BLaER1 (cell line): ENCODE measurements at regions not wholly inside any gene's neighbourhood (a gene's known extent, or its start where the extent isn't known, plus 50 kb on each side); places are given as distances from the start of the nearest gene placed in this dataset.
A peak's percentile ranks its signal among the peaks of the same experiment; 100 is the strongest.

Source experiments
- H3K27ac ChIP-seq: shearing (Covaris generic); formaldehyde crosslinking; 2 replicates; pipeline ENCODE4 v1.8.1; 2022
- H3K27me3 ChIP-seq: shearing (Covaris generic); formaldehyde crosslinking; 2 replicates; pipeline ENCODE4 v1.8.1; 2022
- H3K36me3 ChIP-seq: shearing (Covaris generic); formaldehyde crosslinking; 2 replicates; pipeline ENCODE4 v1.8.1; 2022
- H3K4me1 ChIP-seq: shearing (Covaris generic); formaldehyde crosslinking; 2 replicates; pipeline ENCODE4 v1.8.1; 2022
- H3K4me2 ChIP-seq: shearing (Covaris generic); formaldehyde crosslinking; 2 replicates; pipeline ENCODE4 v1.8.1; 2022
- H3K4me3 ChIP-seq: shearing (Covaris generic); formaldehyde crosslinking; 2 replicates; pipeline ENCODE4 v1.8.1; 2022
- H3K9ac ChIP-seq: shearing (Covaris generic); formaldehyde crosslinking; 2 replicates; pipeline ENCODE4 v1.8.1; 2022
- H3K9me3 ChIP-seq: shearing (Covaris generic); formaldehyde crosslinking; 2 replicates; pipeline ENCODE4 v1.8.1; 2022
- H4K20me1 ChIP-seq: shearing (Covaris generic); formaldehyde crosslinking; 2 replicates; pipeline ENCODE4 v1.8.1; 2022
- Cebpa-rat ChIP-seq: shearing (Covaris generic); IDR thresholded peaks from 2 replicates; pipeline ENCODE4 v1.8.1; 2022

DNA sequence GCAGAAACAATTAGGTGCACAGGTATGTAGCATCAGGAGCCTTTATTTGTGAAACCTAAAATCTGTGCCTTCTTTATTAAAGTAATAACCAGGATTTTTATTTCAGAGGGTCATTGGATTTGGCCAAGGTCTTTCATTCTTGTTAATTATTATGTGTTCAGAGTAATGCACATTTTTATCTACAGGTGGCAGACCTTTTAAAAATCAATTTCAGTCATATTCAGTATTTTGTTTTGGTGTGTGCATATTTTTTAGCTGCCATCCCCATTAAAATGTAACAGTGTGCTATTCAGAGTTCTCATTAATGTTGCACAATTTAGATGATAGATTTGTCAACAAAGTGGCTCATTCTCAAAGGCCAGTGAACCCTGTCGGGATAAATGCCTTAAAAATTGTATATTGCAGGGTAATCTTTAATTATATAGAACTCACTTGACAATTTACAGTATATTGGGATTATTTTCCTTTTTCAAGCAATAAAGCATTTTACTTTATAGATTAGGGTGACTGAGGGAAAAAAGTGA lies 319.3 kb upstream of the SOX5 start:
- H3K9ac ChIP-seq, result no peak overlapping the region
- H3K27ac ChIP-seq, result no peak overlapping the region
- no peaks in the 10 kb centered on the region for H3K27me3 ChIP-seq
- no peaks in the 10 kb centered on the region for H3K36me3 ChIP-seq
- H3K9me3 ChIP-seq, result no peaks in the 10 kb centered on the region
- H4K20me1 ChIP-seq, result no peaks in the 10 kb centered on the region
- no peak overlapping the region for H3K4me2 ChIP-seq
- H3K4me3 ChIP-seq, result no peak overlapping the region
- TF ChIP-seq Cebpa-rat, result no peak
- no peaks in the 10 kb centered on the region for H3K4me1 ChIP-seq

GRCh38 chr12:24266982-24267381 lies 317.5 kb upstream of the SOX5 start:
- no peaks in the 10 kb centered on the region for H3K27me3 ChIP-seq
- H3K27ac ChIP-seq, result no peak overlapping the region
- H3K9me3 ChIP-seq, result no peaks in the 10 kb centered on the region
- H4K20me1 ChIP-seq, result no peaks in the 10 kb centered on the region
- H3K9ac ChIP-seq, result no peak overlapping the region
- H3K4me2 ChIP-seq, result no peak overlapping the region
- H3K36me3 ChIP-seq, result no peaks in the 10 kb centered on the region
- TF ChIP-seq Cebpa-rat, result no peak
- no peaks in the 10 kb centered on the region for H3K4me1 ChIP-seq
- no peak overlapping the region for H3K4me3 ChIP-seq

GRCh38 chr12:24256684-24257083 lies 307.2 kb upstream of the SOX5 start:
- H3K9me3 ChIP-seq, result no peaks in the 10 kb centered on the region
- H3K27ac ChIP-seq, result no peak overlapping the region
- no peaks in the 10 kb centered on the region for H3K27me3 ChIP-seq
- H4K20me1 ChIP-seq, result no peaks in the 10 kb centered on the region
- no peak for TF ChIP-seq Cebpa-rat
- H3K4me2 ChIP-seq, result no peak overlapping the region
- H3K9ac ChIP-seq, result no peak overlapping the region
- H3K4me3 ChIP-seq, result no peak overlapping the region
- H3K4me1 ChIP-seq, result no peaks in the 10 kb centered on the region
- H3K36me3 ChIP-seq, result no peaks in the 10 kb centered on the region

DNA sequence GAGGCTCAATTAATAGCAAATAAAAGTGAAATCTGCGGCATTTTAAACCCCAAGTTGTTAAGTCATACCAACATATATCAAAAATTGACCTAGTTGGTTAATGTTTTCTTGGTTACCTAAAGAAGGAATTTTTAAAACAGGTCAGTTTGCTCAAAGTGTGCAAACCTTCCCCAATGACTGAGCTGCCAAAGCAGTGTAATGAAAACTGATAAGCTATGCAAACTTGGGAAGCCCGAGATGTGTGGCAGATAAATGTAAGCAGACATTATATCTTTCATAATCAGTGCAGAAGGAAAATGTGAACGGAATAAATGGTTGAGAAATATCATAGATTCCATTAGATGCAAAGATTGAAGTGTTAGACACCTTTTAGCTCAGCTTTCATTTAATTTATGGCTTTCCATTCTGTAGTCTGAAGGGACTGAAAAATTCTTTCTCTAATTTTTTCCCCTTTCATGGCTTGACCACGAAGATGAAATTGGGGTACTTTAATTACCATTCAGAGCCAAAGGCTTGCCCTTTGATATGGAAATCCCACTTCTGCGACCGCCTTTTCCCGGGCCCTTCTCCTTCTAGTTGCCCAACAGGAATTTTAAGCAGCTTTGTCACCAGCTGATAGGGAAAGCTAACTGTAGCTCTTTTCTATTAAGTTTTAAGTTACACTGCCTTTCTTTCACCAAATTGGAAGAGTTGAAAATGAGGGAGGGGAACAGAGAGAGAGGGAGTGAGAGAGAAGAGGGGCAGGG lies 306.6 kb upstream of the SOX5 start:
- H3K27ac ChIP-seq, result no peak overlapping the region
- H3K36me3 ChIP-seq, result no peaks in the 10 kb centered on the region
- no peaks in the 10 kb centered on the region for H3K4me1 ChIP-seq
- H3K4me2 ChIP-seq, result no peak overlapping the region
- H3K9ac ChIP-seq, result no peak overlapping the region
- H4K20me1 ChIP-seq, result no peaks in the 10 kb centered on the region
- no peaks in the 10 kb centered on the region for H3K9me3 ChIP-seq
- H3K27me3 ChIP-seq, result no peaks in the 10 kb centered on the region
- H3K4me3 ChIP-seq, result no peak overlapping the region
- no peak for TF ChIP-seq Cebpa-rat

- H3K27me3 ChIP-seq, result no peaks in the 10 kb centered on the region
- H3K36me3 ChIP-seq, result no peaks in the 10 kb centered on the region
- no peak overlapping the region for H3K4me2 ChIP-seq
- H3K9me3 ChIP-seq, result no peaks in the 10 kb centered on the region
- no peak overlapping the region for H3K27ac ChIP-seq
- H3K9ac ChIP-seq, result no peak overlapping the region
- no peak for TF ChIP-seq Cebpa-rat
- H4K20me1 ChIP-seq, result no peaks in the 10 kb centered on the region
- no peak overlapping the region for H3K4me3 ChIP-seq
- H3K4me1 ChIP-seq, result no peaks in the 10 kb centered on the region
Measured at GRCh38 chr12:24252602-24253001, 303.1 kb upstream of the SOX5 start.

DNA sequence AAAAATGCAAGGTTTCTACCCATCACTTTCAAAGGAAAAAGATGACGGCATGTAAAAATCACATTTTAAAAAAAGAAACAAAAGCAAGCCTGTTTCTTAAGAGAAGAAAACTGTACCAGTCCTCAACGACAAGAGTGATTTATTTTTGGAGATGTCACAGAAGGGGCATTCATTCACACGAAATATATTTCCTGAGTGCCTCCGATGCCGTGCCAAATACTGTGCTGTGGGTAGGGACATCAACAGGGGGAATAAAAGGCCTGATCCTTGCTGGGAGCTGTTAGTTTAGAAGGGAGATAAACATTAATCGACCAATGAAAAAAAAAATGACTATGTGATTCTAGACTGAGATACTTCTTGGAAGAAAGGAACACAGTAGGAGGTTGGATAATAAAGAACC lies 297.5 kb upstream of the SOX5 start:
- Histone ChIP-seq H3K9ac (no peak overlapping the region), H3K27ac (no peak overlapping the region), H3K9me3 (no peaks in the 10 kb centered on the region), H3K4me2 (no peak overlapping the region), H3K36me3 (no peaks in the 10 kb centered on the region), H3K4me1 (no peaks in the 10 kb centered on the region), H4K20me1 (no peaks in the 10 kb centered on the region), H3K27me3 (no peaks in the 10 kb centered on the region), H3K4me3 (no peak overlapping the region)
- no peak for TF ChIP-seq Cebpa-rat

DNA sequence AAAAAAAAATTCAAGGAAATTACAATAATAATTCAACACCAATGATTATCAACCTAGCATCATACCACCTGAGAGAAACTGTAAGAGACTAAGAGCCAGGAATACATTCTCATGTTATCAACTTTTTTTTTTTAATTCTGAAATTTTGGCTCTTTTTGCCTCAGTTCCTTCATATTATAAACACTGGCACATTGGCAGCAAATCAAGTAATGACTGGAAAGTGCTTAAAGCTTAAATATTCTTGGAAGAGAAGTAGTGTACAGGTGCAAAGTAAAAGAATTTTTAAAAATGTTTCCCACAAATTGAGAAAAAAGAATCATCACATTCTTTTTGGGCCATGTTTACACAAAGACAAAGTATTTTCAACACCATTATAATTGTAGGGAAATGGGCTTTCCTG lies 296.9 kb upstream of the SOX5 start:
- H3K27me3 ChIP-seq, result no peaks in the 10 kb centered on the region
- no peaks in the 10 kb centered on the region for H4K20me1 ChIP-seq
- TF ChIP-seq Cebpa-rat, result no peak
- H3K9ac ChIP-seq, result no peak overlapping the region
- H3K36me3 ChIP-seq, result no peaks in the 10 kb centered on the region
- no peaks in the 10 kb centered on the region for H3K9me3 ChIP-seq
- no peak overlapping the region for H3K4me3 ChIP-seq
- H3K4me2 ChIP-seq, result no peak overlapping the region
- no peaks in the 10 kb centered on the region for H3K4me1 ChIP-seq
- no peak overlapping the region for H3K27ac ChIP-seq

GRCh38 chr12:24244801-24245200 lies 295.3 kb upstream of the SOX5 start:
- no peak for TF ChIP-seq Cebpa-rat
- H3K36me3 ChIP-seq, result no peaks in the 10 kb centered on the region

GRCh38 chr12:24244231-24244630 lies 294.8 kb upstream of the SOX5 start:
- Histone ChIP-seq H3K36me3 (no peaks in the 10 kb centered on the region), H3K4me2 (no peak overlapping the region), H3K9me3 (no peaks in the 10 kb centered on the region), H3K4me3 (no peak overlapping the region), H3K27ac (no peak overlapping the region), H3K27me3 (no peaks in the 10 kb centered on the region), H3K9ac (no peak overlapping the region), H3K4me1 (peaks cover 17% of the 10 kb centered on the region), H4K20me1 (no peaks in the 10 kb centered on the region)
- no peak for TF ChIP-seq Cebpa-rat

More at GRCh38 chr12:24244801-24245200, 295.3 kb upstream of the SOX5 start:
- no peak overlapping the region for H3K27ac ChIP-seq
- no peak overlapping the region for H3K9ac ChIP-seq
- H3K4me3 ChIP-seq, result no peak overlapping the region
- H3K4me2 ChIP-seq, result no peak overlapping the region
- H3K27me3 ChIP-seq, result no peaks in the 10 kb centered on the region
- no peaks in the 10 kb centered on the region for H4K20me1 ChIP-seq
- H3K9me3 ChIP-seq, result no peaks in the 10 kb centered on the region
- peaks cover 12% of the 10 kb centered on the region for H3K4me1 ChIP-seq

GRCh38 chr12:24240707-24241106 lies 291.2 kb upstream of the SOX5 start:
- Histone ChIP-seq H3K4me3 (no peak overlapping the region), H3K36me3 (no peaks in the 10 kb centered on the region), H3K27me3 (no peaks in the 10 kb centered on the region), H3K4me2 (peak overlapping the region; percentile 52; the same call in 1 of the 2 replicates), H3K27ac (no peak overlapping the region), H3K4me1 (peaks cover 18% of the 10 kb centered on the region), H4K20me1 (no peaks in the 10 kb centered on the region), H3K9ac (no peak overlapping the region), H3K9me3 (no peaks in the 10 kb centered on the region)
- TF ChIP-seq Cebpa-rat, result no peak
